Naive thymus-derived CD4-positive, alpha-beta T cell (primary cell): ENCODE measurements at regions not wholly inside any gene's neighbourhood (a gene's known extent, or its start where the extent isn't known, plus 50 kb on each side); places are given as distances from the start of the nearest gene placed in this dataset.

ENCODE experiments used
- ATAC-seq: fragments of 150-1000 bp; cut with Tn5 transposase; 2 replicates; pipeline ENCODE4 v1.10.0; 2021; ENCODE audit warnings: mild to moderate bottlenecking, moderate library complexity
- CTCF ChIA-PET: fragments of 350-600 bp; sonication (Branson Sonifier 250); formaldehyde crosslinking; loops from one replicate; lab custom pipeline; 2021; ENCODE audit warnings: antibody characterized with exemption; lab: Charles Lee
- POLR2A ChIA-PET: fragments of 350-600 bp; sonication (Branson Sonifier 250); formaldehyde crosslinking; loops from one replicate; lab custom pipeline; 2021; ENCODE audit warnings: antibody characterized with exemption, inconsistent platforms; lab: Charles Lee
- DNase-seq, 9 donors: peaks; one replicate each; pipeline versions ENCODE4 v3.0.0 to v3.0.0-alpha.2; 2020 to 2022; ENCODE audit warnings: mixed read lengths in 1 of 9
- H3K27ac ChIP-seq: one replicate; pipeline ENCODE4 v1.7.0; 2013; ENCODE audit warnings: mild to moderate bottlenecking, low read depth, low read length, moderate library complexity
- H3K27me3 ChIP-seq, 2 donors: one replicate each; pipeline ENCODE4 v1.7.0; 2013; ENCODE audit warnings: low read length in 2 of 2, mild to moderate bottlenecking in 2 of 2, moderate library complexity in 2 of 2; ENCODE audit not compliant: control insufficient read depth in 2 of 2, insufficient read depth in 2 of 2
- H3K36me3 ChIP-seq, 3 experiments: 1 replicate in 2 of 3; 2 replicates in 1 of 3; pipeline ENCODE4 v1.7.0; 2013; ENCODE audit warnings: low read length in 3 of 3, mild to moderate bottlenecking in 3 of 3, moderate library complexity in 1 of 3; ENCODE audit not compliant: insufficient read depth in 3 of 3, control insufficient read depth in 2 of 3
- H3K4me1 ChIP-seq, 2 donors: one replicate each; pipeline ENCODE4 v1.7.0; 2013; ENCODE audit warnings: low read length in 2 of 2, mild to moderate bottlenecking in 2 of 2, moderate library complexity in 1 of 2; ENCODE audit not compliant: control insufficient read depth in 2 of 2, insufficient read depth in 2 of 2
- H3K4me3 ChIP-seq: 2 replicates; pipeline ENCODE4 v1.7.0; 2013; ENCODE audit warnings: mild to moderate bottlenecking, low read length
- H3K9me3 ChIP-seq, 3 experiments: 1 replicate in 2 of 3; 2 replicates in 1 of 3; pipeline ENCODE4 v1.7.0; 2013; ENCODE audit warnings: low read length in 3 of 3; ENCODE audit not compliant: control insufficient read depth in 2 of 3
- H3K27ac Mint-ChIP-seq, 9 donors: one replicate each; pipeline ENCODE4 v1.8.0; 2020 to 2022; ENCODE audit warnings: mixed read lengths in 9 of 9, mild to moderate bottlenecking in 8 of 9, moderate library complexity in 5 of 9, inconsistent platforms in 2 of 9
- H3K27me3 Mint-ChIP-seq, 5 donors: one replicate each; pipeline ENCODE4 v1.8.0; 2021 to 2022; ENCODE audit warnings: mixed read lengths in 5 of 5, mild to moderate bottlenecking in 1 of 5
- H3K36me3 Mint-ChIP-seq, 5 donors: one replicate each; pipeline ENCODE4 v1.8.0; 2020 to 2022; ENCODE audit warnings: mixed read lengths in 5 of 5, mild to moderate bottlenecking in 3 of 5, inconsistent platforms in 1 of 5
- H3K4me1 Mint-ChIP-seq, 7 donors: one replicate each; pipeline ENCODE4 v1.8.0; 2020 to 2022; ENCODE audit warnings: mixed read lengths in 7 of 7, mild to moderate bottlenecking in 3 of 7, inconsistent platforms in 1 of 7
- H3K4me3 Mint-ChIP-seq, 10 donors: one replicate each; pipeline ENCODE4 v1.8.0; 2020 to 2022; ENCODE audit warnings: mild to moderate bottlenecking in 10 of 10, mixed read lengths in 10 of 10, moderate library complexity in 6 of 10, inconsistent platforms in 2 of 10
- H3K9me3 Mint-ChIP-seq, 11 donors: one replicate each; pipeline ENCODE4 v1.8.0; 2020 to 2022; ENCODE audit warnings: mixed read lengths in 11 of 11, mild to moderate bottlenecking in 4 of 11, inconsistent platforms in 1 of 11, moderate library complexity in 1 of 11
- intact Hi-C, 2 donors: fragments of 100-400 bp; cut with micrococcal nuclease; formaldehyde crosslinking; loops; one replicate each; pipeline ENCODE4 v1.15.1; 2023

GRCh38 chr4:178809921-178810320 lies 1367.7 kb upstream of the AGA start:
- no peaks in the 10 kb centered on the region for H3K27me3 ChIP-seq
- no peak overlapping the region for H3K27ac Mint-ChIP-seq
- no peak overlapping the region for H3K4me3 Mint-ChIP-seq
- intact Hi-C loops = no loop called here
- no peaks in the 10 kb centered on the region for H3K4me1 ChIP-seq
- ATAC-seq (no peak), DNase-seq (no peak)
- CTCF ChIA-PET = no interaction called here
- H3K9me3 Mint-ChIP-seq = peaks cover 0 to 4% (median 0%) of the 10 kb centered on the region in 11 donors
- no peak overlapping the region for H3K4me3 ChIP-seq
- no peaks in the 10 kb centered on the region for H3K36me3 ChIP-seq
- no peaks in the 10 kb centered on the region for H3K9me3 ChIP-seq
- no peak overlapping the region for H3K27ac ChIP-seq
- H3K27me3 Mint-ChIP-seq = no peaks in the 10 kb centered on the region
- H3K36me3 Mint-ChIP-seq = no peaks in the 10 kb centered on the region
- POLR2A ChIA-PET = interaction anchor here (0.5 kb wide), 1 partner anchor 1845 kb away, joined by 3 read pairs; no protein-coding TSS in a partner anchor
- no peaks in the 10 kb centered on the region for H3K4me1 Mint-ChIP-seq

- no peak overlapping the region for H3K27ac ChIP-seq
- intact Hi-C loops = no loop called here
- H3K9me3 Mint-ChIP-seq = peaks cover 0 to 5% (median 2%) of the 10 kb centered on the region in 11 donors
- no peaks in the 10 kb centered on the region for H3K4me1 Mint-ChIP-seq
- ChIA-PET CTCF (no interaction called here), POLR2A (no interaction called here)
- no peak overlapping the region for H3K4me3 Mint-ChIP-seq
- no peak overlapping the region for H3K27ac Mint-ChIP-seq
- no peaks in the 10 kb centered on the region for H3K27me3 ChIP-seq
- no peaks in the 10 kb centered on the region for H3K36me3 ChIP-seq
- no peaks in the 10 kb centered on the region for H3K4me1 ChIP-seq
- H3K4me3 ChIP-seq = no peak overlapping the region
- no peaks in the 10 kb centered on the region for H3K27me3 Mint-ChIP-seq
- no peak for DNase-seq
- no peaks in the 10 kb centered on the region for H3K9me3 ChIP-seq
- H3K36me3 Mint-ChIP-seq = no peaks in the 10 kb centered on the region
- no peak for ATAC-seq
Observed at GRCh38 chr4:178811356-178811755, 1369.1 kb upstream of the AGA start.

DNA sequence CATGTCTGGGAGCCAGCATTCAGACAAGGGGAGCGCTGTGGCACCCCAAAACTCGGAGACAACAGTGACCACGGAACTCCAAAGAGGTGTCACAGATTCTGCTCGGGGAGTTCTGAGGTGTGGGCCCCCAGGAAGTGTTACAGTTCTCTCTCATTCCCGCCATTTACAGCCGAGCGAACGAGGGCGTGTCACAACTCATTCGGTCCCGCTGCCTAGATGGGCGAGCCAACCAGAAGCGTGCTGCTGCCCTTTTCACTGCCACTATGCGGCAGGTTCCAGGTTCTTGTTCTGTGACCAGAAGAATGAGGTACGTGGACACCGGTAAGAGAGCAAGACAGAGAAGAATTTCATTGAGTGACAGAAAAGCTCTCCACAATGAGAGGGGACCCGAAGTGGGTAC lies 1370.6 kb upstream of the AGA start:
- Histone ChIP-seq H3K4me1 (no peaks in the 10 kb centered on the region), H3K27me3 (no peaks in the 10 kb centered on the region), H3K36me3 (no peaks in the 10 kb centered on the region), H3K9me3 (no peaks in the 10 kb centered on the region), H3K27ac (no peak overlapping the region), H3K4me3 (no peak overlapping the region)
- H3K27ac Mint-ChIP-seq = no peak overlapping the region
- no peaks in the 10 kb centered on the region for H3K36me3 Mint-ChIP-seq
- ChIA-PET CTCF (no interaction called here), POLR2A (no interaction called here)
- no peak overlapping the region for H3K4me3 Mint-ChIP-seq
- peaks cover 0 to 12% (median 3%) of the 10 kb centered on the region in 11 donors for H3K9me3 Mint-ChIP-seq
- DNase-seq (no peak), ATAC-seq (no peak)
- no peaks in the 10 kb centered on the region for H3K4me1 Mint-ChIP-seq
- intact Hi-C loops = no loop called here
- no peaks in the 10 kb centered on the region for H3K27me3 Mint-ChIP-seq

- no peaks in the 10 kb centered on the region for H3K4me1 ChIP-seq
- ChIA-PET CTCF (no interaction called here), POLR2A (no interaction called here)
- H3K4me3 ChIP-seq = no peak overlapping the region
- Mint-ChIP-seq H3K27me3 (no peaks in the 10 kb centered on the region), H3K36me3 (no peaks in the 10 kb centered on the region), H3K9me3 (peaks cover 0 to 13% (median 4%) of the 10 kb centered on the region in 11 donors), H3K4me1 (no peaks in the 10 kb centered on the region), H3K27ac (no peak overlapping the region), H3K4me3 (no peak overlapping the region)
- intact Hi-C loops = no loop called here
- no peaks in the 10 kb centered on the region for H3K36me3 ChIP-seq
- ATAC-seq (no peak), DNase-seq (no peak)
- no peaks in the 10 kb centered on the region for H3K9me3 ChIP-seq
- H3K27me3 ChIP-seq = no peaks in the 10 kb centered on the region
- no peak overlapping the region for H3K27ac ChIP-seq
Observed at GRCh38 chr4:178814908-178815307, 1372.7 kb upstream of the AGA start.

DNA sequence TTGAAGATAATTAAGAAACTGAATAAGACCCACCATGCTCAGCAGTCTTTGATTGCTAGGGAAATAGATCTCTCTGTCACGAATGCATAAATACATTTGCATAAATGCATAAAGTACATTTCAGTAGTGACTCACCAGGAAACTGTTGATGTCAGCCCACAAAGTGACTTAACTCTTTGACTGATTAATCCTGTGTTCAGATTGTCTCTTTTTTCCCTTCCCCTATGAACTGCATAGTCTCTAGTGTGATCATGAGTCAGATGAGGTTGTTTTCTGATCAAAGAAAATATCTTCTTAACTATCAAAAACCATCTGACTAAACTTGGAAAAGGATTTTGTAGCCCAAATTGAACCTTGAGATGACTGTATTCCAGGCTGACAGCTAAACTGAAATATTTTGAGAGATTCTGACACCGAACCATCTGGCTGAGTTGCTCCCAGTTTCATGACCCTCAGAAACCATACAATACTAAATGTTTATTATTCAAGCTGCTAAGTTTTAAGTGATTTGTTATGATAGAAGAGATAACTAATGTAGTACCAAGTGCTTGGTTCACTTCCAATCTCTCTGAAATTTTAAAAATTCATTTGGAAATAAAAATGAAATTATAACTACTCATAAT lies 1381.5 kb upstream of the AGA start:
- peaks cover 0 to 22% (median 6%) of the 10 kb centered on the region in 11 donors for H3K9me3 Mint-ChIP-seq
- H3K27me3 Mint-ChIP-seq = no peaks in the 10 kb centered on the region
- no peak overlapping the region for H3K4me3 Mint-ChIP-seq
- no peaks in the 10 kb centered on the region for H3K4me1 Mint-ChIP-seq
- Histone ChIP-seq H3K27ac (no peak overlapping the region), H3K4me3 (no peak overlapping the region), H3K27me3 (no peaks in the 10 kb centered on the region), H3K4me1 (no peaks in the 10 kb centered on the region), H3K36me3 (no peaks in the 10 kb centered on the region), H3K9me3 (no peaks in the 10 kb centered on the region)
- intact Hi-C loops = no loop called here
- ATAC-seq (no peak), DNase-seq (no peak)
- CTCF ChIA-PET = no interaction called here
- no peak overlapping the region for H3K27ac Mint-ChIP-seq
- POLR2A ChIA-PET = no interaction called here
- no peaks in the 10 kb centered on the region for H3K36me3 Mint-ChIP-seq

DNA sequence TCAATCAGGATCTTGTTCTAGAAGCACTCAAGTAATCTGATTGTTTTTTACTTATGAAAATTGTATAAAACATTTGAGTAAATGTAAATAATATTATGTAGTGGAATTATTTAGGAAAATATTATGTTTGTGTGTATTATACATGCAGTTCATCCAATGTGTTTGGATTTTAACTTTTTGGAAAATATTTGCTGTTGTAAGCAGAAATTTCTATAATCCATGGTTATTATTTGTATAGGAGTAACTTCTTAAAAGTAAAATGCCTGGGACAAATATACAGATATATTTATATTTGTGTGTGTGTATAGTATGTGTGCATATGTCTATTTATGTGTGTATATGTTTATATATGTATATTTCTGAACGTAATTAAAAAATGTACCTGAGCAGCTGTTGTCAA lies 1394.6 kb upstream of the AGA start:
- Histone ChIP-seq H3K27ac (no peak overlapping the region), H3K4me3 (no peak overlapping the region), H3K4me1 (no peaks in the 10 kb centered on the region), H3K9me3 (no peaks in the 10 kb centered on the region), H3K36me3 (no peaks in the 10 kb centered on the region), H3K27me3 (no peaks in the 10 kb centered on the region)
- H3K36me3 Mint-ChIP-seq = no peaks in the 10 kb centered on the region
- intact Hi-C loops = no loop called here
- ChIA-PET CTCF (no interaction called here), POLR2A (no interaction called here)
- ATAC-seq (no peak), DNase-seq (no peak)
- H3K4me3 Mint-ChIP-seq = no peak overlapping the region
- peaks cover 0 to 9% (median 2%) of the 10 kb centered on the region in 11 donors for H3K9me3 Mint-ChIP-seq
- no peaks in the 10 kb centered on the region for H3K27me3 Mint-ChIP-seq
- H3K27ac Mint-ChIP-seq = no peak overlapping the region
- H3K4me1 Mint-ChIP-seq = no peaks in the 10 kb centered on the region

GRCh38 chr4:178838776-178839175 lies 1396.5 kb upstream of the AGA start:
- Mint-ChIP-seq H3K9me3 (peaks cover 0 to 5% (median 2%) of the 10 kb centered on the region in 11 donors), H3K27me3 (no peaks in the 10 kb centered on the region)
- CTCF ChIA-PET = interaction anchor here (0.6 kb wide), 1 partner anchor 277 kb away, joined by 5 read pairs; no protein-coding TSS in a partner anchor

More at GRCh38 chr4:178838776-178839175, 1396.5 kb upstream of the AGA start:
- no peak for DNase-seq
- H3K4me3 ChIP-seq = no peak overlapping the region
- intact Hi-C loops = no loop called here
- no peak overlapping the region for H3K27ac Mint-ChIP-seq
- H3K36me3 ChIP-seq = no peaks in the 10 kb centered on the region
- H3K4me1 Mint-ChIP-seq = no peaks in the 10 kb centered on the region
- H3K27ac ChIP-seq = no peak overlapping the region
- POLR2A ChIA-PET = no interaction called here
- H3K4me1 ChIP-seq = no peaks in the 10 kb centered on the region
- H3K4me3 Mint-ChIP-seq = no peak overlapping the region
- H3K27me3 ChIP-seq = no peaks in the 10 kb centered on the region
- H3K9me3 ChIP-seq = no peaks in the 10 kb centered on the region
- no peak for ATAC-seq
- H3K36me3 Mint-ChIP-seq = no peaks in the 10 kb centered on the region
